SU-DHL-6 (cell line): ENCODE measurements at regions not wholly inside any gene's neighbourhood (a gene's known extent, or its start where the extent isn't known, plus 50 kb on each side); places are given as distances from the start of the nearest gene placed in this dataset.

Experiments used
- CTCF ChIP-seq: fragments of 200-600 bp; sonication (generic); IDR thresholded peaks from one replicate; pipeline ENCODE4 v1.5.1; 2017; ENCODE audit warnings: antibody characterized with exemption, mild to moderate bottlenecking, low read length, moderate library complexity; ENCODE audit not compliant: insufficient read depth, poor library complexity, severe bottlenecking
- EZH2phosphoT487 ChIP-seq: fragments of 200-600 bp; sonication (generic), shearing (Covaris generic); conservative IDR thresholded peaks from 2 replicates; pipeline ENCODE4 v1.6.1; 2018; ENCODE audit warnings: mild to moderate bottlenecking, antibody characterized with exemption, low read length, moderate library complexity, mixed read lengths

DNA sequence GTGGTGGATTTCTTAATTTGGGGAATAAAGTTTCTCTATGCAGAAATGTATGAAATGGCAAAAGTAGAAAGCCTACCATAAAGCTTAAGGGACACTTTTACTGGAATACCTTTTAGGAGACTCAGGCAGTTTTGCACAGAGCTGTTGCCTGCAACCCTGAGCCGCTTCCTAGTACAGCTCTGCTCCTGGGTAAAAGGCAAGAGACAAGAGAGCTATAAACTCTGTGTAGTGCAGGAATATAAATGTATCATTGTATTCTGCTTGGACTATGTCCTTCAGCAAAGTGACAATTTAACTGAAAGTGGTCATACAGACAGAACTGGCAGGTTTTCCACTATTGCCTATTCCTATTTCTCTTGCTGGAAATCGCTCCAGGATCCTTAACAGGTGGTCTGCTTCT lies 65.3 kb upstream of the MYOCD start:
- no peak for TF ChIP-seq CTCF
- TF ChIP-seq EZH2phosphoT487, result no peak
